ENCODE measurements at regions not wholly inside any gene's neighbourhood (a gene's known extent, or its start where the extent isn't known, plus 50 kb on each side); places are given as distances from the start of the nearest gene placed in this dataset.

GRCh38 chr3:137477614-137478013, 286.5 kb upstream of the SOX14 start:
- TF ChIP-seq POLR2A (IDR thresholded peaks at IDR 0.05) (no peak), POLR2AphosphoS5 (IDR thresholded peaks at IDR 0.05; ENCODE audit: insufficient read depth in 1 of 2, low read depth in 1 of 2) (no peak)
